HUES48 (cell line): ENCODE measurements at regions not wholly inside any gene's neighbourhood (a gene's known extent, or its start where the extent isn't known, plus 50 kb on each side); places are given as distances from the start of the nearest gene placed in this dataset.

Experiments used
- H3K27ac ChIP-seq: one replicate; pipeline ENCODE4 v1.7.0; 2013; ENCODE audit warnings: low read depth, low read length, inconsistent platforms
- H3K27me3 ChIP-seq: 2 replicates; pipeline ENCODE4 v1.6.1; 2013; ENCODE audit warnings: mild to moderate bottlenecking, low read length; ENCODE audit not compliant: control insufficient read depth, insufficient read depth
- H3K36me3 ChIP-seq: 2 replicates; pipeline ENCODE4 v1.6.1; 2013; ENCODE audit warnings: low read length; ENCODE audit not compliant: control insufficient read depth, insufficient read depth
- H3K4me1 ChIP-seq: 2 replicates; pipeline ENCODE4 v1.6.1; 2013; ENCODE audit warnings: mild to moderate bottlenecking, low read length; ENCODE audit not compliant: control insufficient read depth, insufficient read depth
- H3K4me3 ChIP-seq: 2 replicates; pipeline ENCODE4 v1.5.1; 2013; ENCODE audit warnings: mild to moderate bottlenecking, low read depth, low read length
- H3K9ac ChIP-seq: 2 replicates; pipeline ENCODE4 v1.6.1; 2013; ENCODE audit warnings: mild to moderate bottlenecking, low read depth, low read length, moderate library complexity
- H3K9me3 ChIP-seq: 2 replicates; pipeline ENCODE4 v1.6.1; 2013; ENCODE audit warnings: low read length; ENCODE audit not compliant: control insufficient read depth, insufficient read depth

GRCh38 chr5:108670591-108671289 lies 77.0 kb upstream of the FER start:
- no peak overlapping the region for H3K27ac ChIP-seq
- peaks cover 20% of the 10 kb centered on the region for H3K27me3 ChIP-seq
- H3K9me3 ChIP-seq, result no peaks in the 10 kb centered on the region
- no peaks in the 10 kb centered on the region for H3K36me3 ChIP-seq
- H3K4me1 ChIP-seq, result peaks cover 4% of the 10 kb centered on the region
- no peak overlapping the region for H3K4me3 ChIP-seq
- H3K9ac ChIP-seq, result no peak overlapping the region

GRCh38 chr5:108669462-108669861 lies 78.2 kb upstream of the FER start:
- no peak overlapping the region for H3K27ac ChIP-seq

GRCh38 chr5:108661590-108662219 lies 86.0 kb upstream of the FER start:
- no peaks in the 10 kb centered on the region for H3K27me3 ChIP-seq
- H3K9ac ChIP-seq, result no peak overlapping the region
- no peaks in the 10 kb centered on the region for H3K4me1 ChIP-seq
- H3K36me3 ChIP-seq, result no peaks in the 10 kb centered on the region
- H3K4me3 ChIP-seq, result no peak overlapping the region
- no peak overlapping the region for H3K27ac ChIP-seq
- no peaks in the 10 kb centered on the region for H3K9me3 ChIP-seq

More at GRCh38 chr5:108669462-108669861, 78.2 kb upstream of the FER start:
- Histone ChIP-seq H3K4me1 (peaks cover 4% of the 10 kb centered on the region), H3K9me3 (no peaks in the 10 kb centered on the region), H3K27me3 (peaks cover 18% of the 10 kb centered on the region), H3K36me3 (no peaks in the 10 kb centered on the region), H3K4me3 (no peak overlapping the region), H3K9ac (no peak overlapping the region)

- Histone ChIP-seq H3K36me3 (no peaks in the 10 kb centered on the region), H3K27me3 (no peaks in the 10 kb centered on the region), H3K4me3 (no peak overlapping the region), H3K9me3 (no peaks in the 10 kb centered on the region), H3K27ac (no peak overlapping the region), H3K4me1 (no peaks in the 10 kb centered on the region), H3K9ac (no peak overlapping the region)
Observed at GRCh38 chr5:108661024-108661423, 86.7 kb upstream of the FER start.

- no peak overlapping the region for H3K27ac ChIP-seq
- no peaks in the 10 kb centered on the region for H3K36me3 ChIP-seq
- no peaks in the 10 kb centered on the region for H3K27me3 ChIP-seq
- no peaks in the 10 kb centered on the region for H3K4me1 ChIP-seq
- no peak overlapping the region for H3K9ac ChIP-seq
- no peaks in the 10 kb centered on the region for H3K9me3 ChIP-seq
- no peak overlapping the region for H3K4me3 ChIP-seq
Observed at GRCh38 chr5:108660291-108660690, 87.4 kb upstream of the FER start.

GRCh38 chr5:108659531-108659930 lies 88.2 kb upstream of the FER start:
- no peaks in the 10 kb centered on the region for H3K9me3 ChIP-seq
- no peak overlapping the region for H3K9ac ChIP-seq
- H3K4me1 ChIP-seq, result no peaks in the 10 kb centered on the region
- H3K27ac ChIP-seq, result no peak overlapping the region
- no peaks in the 10 kb centered on the region for H3K36me3 ChIP-seq
- no peak overlapping the region for H3K4me3 ChIP-seq
- no peaks in the 10 kb centered on the region for H3K27me3 ChIP-seq

- no peak overlapping the region for H3K9ac ChIP-seq
- H3K4me3 ChIP-seq, result no peak overlapping the region
- H3K36me3 ChIP-seq, result no peaks in the 10 kb centered on the region
- H3K27me3 ChIP-seq, result no peaks in the 10 kb centered on the region
- no peaks in the 10 kb centered on the region for H3K9me3 ChIP-seq
- H3K27ac ChIP-seq, result no peak overlapping the region
- no peaks in the 10 kb centered on the region for H3K4me1 ChIP-seq
Observed at GRCh38 chr5:108655750-108656450, 91.8 kb upstream of the FER start.

- Histone ChIP-seq H3K9me3 (no peaks in the 10 kb centered on the region), H3K4me1 (no peaks in the 10 kb centered on the region), H3K27me3 (no peaks in the 10 kb centered on the region), H3K4me3 (no peak overlapping the region), H3K9ac (no peak overlapping the region), H3K27ac (no peak overlapping the region), H3K36me3 (no peaks in the 10 kb centered on the region)
Observed at GRCh38 chr5:108654051-108654450, 93.6 kb upstream of the FER start.

GRCh38 chr5:108653201-108653600 lies 94.5 kb upstream of the FER start:
- Histone ChIP-seq H3K9me3 (peaks cover 1% of the 10 kb centered on the region), H3K27me3 (no peaks in the 10 kb centered on the region), H3K4me1 (no peaks in the 10 kb centered on the region), H3K27ac (no peak overlapping the region), H3K36me3 (no peaks in the 10 kb centered on the region), H3K4me3 (no peak overlapping the region), H3K9ac (no peak overlapping the region)

- Histone ChIP-seq H3K4me1 (no peaks in the 10 kb centered on the region), H3K27me3 (no peaks in the 10 kb centered on the region), H3K9ac (no peak overlapping the region), H3K27ac (no peak overlapping the region), H3K9me3 (peaks cover 18% of the 10 kb centered on the region), H3K4me3 (no peak overlapping the region), H3K36me3 (no peaks in the 10 kb centered on the region)
Observed at GRCh38 chr5:108650997-108651396, 96.7 kb upstream of the FER start.

GRCh38 chr5:108649646-108650045 lies 98.1 kb upstream of the FER start:
- Histone ChIP-seq H3K9me3 (peaks cover 18% of the 10 kb centered on the region), H3K27me3 (no peaks in the 10 kb centered on the region), H3K9ac (no peak overlapping the region)

More at GRCh38 chr5:108649646-108650045, 98.1 kb upstream of the FER start:
- no peaks in the 10 kb centered on the region for H3K36me3 ChIP-seq
- no peak overlapping the region for H3K27ac ChIP-seq
- H3K4me1 ChIP-seq, result no peaks in the 10 kb centered on the region
- no peak overlapping the region for H3K4me3 ChIP-seq
